Stimulated activated naive B cell treated with anti-CD40 and anti-IgM and Interleukin-4, amounts not matched to agents 10 μg/mL and 1 μg/mL and 100 μg/mL, for 72 hours (primary cell): ENCODE measurements at regions not wholly inside any gene's neighbourhood (a gene's known extent, or its start where the extent isn't known, plus 50 kb on each side); places are given as distances from the start of the nearest gene placed in this dataset.

Source experiments
- ATAC-seq, 2 donors: fragments of 150-1000 bp; cut with Tn5 transposase; replicated peaks; 2 replicates each; pipeline ENCODE4 v1.10.0; 2021; ENCODE audit warnings: moderate library complexity in 1 of 2
- DNase-seq: peaks from one replicate; pipeline ENCODE4 v3.0.0; 2021
- H3K27ac Mint-ChIP-seq: one replicate; pipeline ENCODE4 v1.8.0; 2022; ENCODE audit warnings: mild to moderate bottlenecking, mixed read lengths
- H3K27me3 Mint-ChIP-seq, 2 donors: one replicate each; pipeline ENCODE4 v1.8.0; 2022; ENCODE audit warnings: mixed read lengths in 2 of 2
- H3K36me3 Mint-ChIP-seq, 2 donors: one replicate each; pipeline ENCODE4 v1.8.0; 2022; ENCODE audit warnings: mixed read lengths in 2 of 2, mild to moderate bottlenecking in 1 of 2
- H3K4me1 Mint-ChIP-seq, 2 donors: one replicate each; pipeline ENCODE4 v1.8.0; 2022; ENCODE audit warnings: mixed read lengths in 2 of 2, mild to moderate bottlenecking in 1 of 2
- H3K4me3 Mint-ChIP-seq, 2 donors: one replicate each; pipeline ENCODE4 v1.8.0; 2022; ENCODE audit warnings: mild to moderate bottlenecking in 2 of 2, mixed read lengths in 2 of 2, moderate library complexity in 1 of 2
- H3K9me3 Mint-ChIP-seq, 2 donors: one replicate each; pipeline ENCODE4 v1.8.0; 2022; ENCODE audit warnings: mixed read lengths in 2 of 2, mild to moderate bottlenecking in 1 of 2

- no peaks in the 10 kb centered on the region for H3K36me3 Mint-ChIP-seq
- ATAC-seq (no peak), DNase-seq (no peak)
- H3K27ac Mint-ChIP-seq, result no peak overlapping the region
- peaks cover 0 to 4% of the 10 kb centered on the region in 2 donors for H3K27me3 Mint-ChIP-seq
- no peaks in the 10 kb centered on the region for H3K4me1 Mint-ChIP-seq
- H3K4me3 Mint-ChIP-seq, result no peak overlapping the region
- H3K9me3 Mint-ChIP-seq, result no peaks in the 10 kb centered on the region
Measured at GRCh38 chr4:180642732-180643131, 1600.5 kb upstream of the TENM3 start.

DNA sequence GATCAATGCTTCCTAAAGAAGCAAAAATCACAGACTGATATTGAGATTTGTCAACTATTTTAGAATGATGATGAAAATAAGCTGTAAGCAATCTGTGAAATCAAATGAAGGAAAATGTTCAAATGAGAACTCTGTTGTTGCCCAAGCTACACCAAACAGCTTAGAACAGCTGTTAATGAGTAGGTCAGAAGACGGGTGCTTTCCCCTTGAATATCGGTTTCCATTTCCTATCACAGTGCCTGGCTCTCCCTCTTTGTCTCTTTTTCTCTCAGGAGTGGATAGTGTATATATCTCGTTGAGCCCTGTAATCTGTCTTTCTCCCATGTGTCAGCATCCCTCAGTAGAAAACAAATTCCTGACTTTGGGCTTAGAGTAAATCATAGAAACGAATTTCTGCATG, 1592.9 kb upstream of the TENM3 start:
- Mint-ChIP-seq H3K27me3 (no peaks in the 10 kb centered on the region), H3K9me3 (no peaks in the 10 kb centered on the region), H3K36me3 (no peaks in the 10 kb centered on the region), H3K4me1 (no peaks in the 10 kb centered on the region), H3K27ac (no peak overlapping the region), H3K4me3 (no peak overlapping the region)
- DNase-seq (no peak), ATAC-seq (no peak)

- H3K4me3 Mint-ChIP-seq, result no peak overlapping the region
- no peaks in the 10 kb centered on the region for H3K9me3 Mint-ChIP-seq
- no peaks in the 10 kb centered on the region for H3K4me1 Mint-ChIP-seq
- ATAC-seq (no peak), DNase-seq (no peak)
- H3K27me3 Mint-ChIP-seq, result no peaks in the 10 kb centered on the region
- no peak overlapping the region for H3K27ac Mint-ChIP-seq
- H3K36me3 Mint-ChIP-seq, result no peaks in the 10 kb centered on the region
Measured at GRCh38 chr4:180652533-180652932, 1590.7 kb upstream of the TENM3 start.

- DNase-seq, result no peak
- H3K27ac Mint-ChIP-seq, result no peak overlapping the region
- no peaks in the 10 kb centered on the region for H3K27me3 Mint-ChIP-seq
- H3K36me3 Mint-ChIP-seq, result no peaks in the 10 kb centered on the region
- no peaks in the 10 kb centered on the region for H3K9me3 Mint-ChIP-seq
- no peak for ATAC-seq
- no peak overlapping the region for H3K4me3 Mint-ChIP-seq
- H3K4me1 Mint-ChIP-seq, result no peaks in the 10 kb centered on the region
Measured at GRCh38 chr4:180655886-180656285, 1587.3 kb upstream of the TENM3 start.

- Mint-ChIP-seq H3K4me1 (no peaks in the 10 kb centered on the region), H3K9me3 (no peaks in the 10 kb centered on the region), H3K36me3 (no peaks in the 10 kb centered on the region), H3K4me3 (no peak overlapping the region), H3K27ac (no peak overlapping the region), H3K27me3 (no peaks in the 10 kb centered on the region)
- no peak for ATAC-seq
- no peak for DNase-seq
Measured at GRCh38 chr4:180657881-180658280, 1585.3 kb upstream of the TENM3 start.

- Mint-ChIP-seq H3K4me1 (no peaks in the 10 kb centered on the region), H3K27ac (no peak overlapping the region), H3K4me3 (no peak overlapping the region), H3K27me3 (no peaks in the 10 kb centered on the region), H3K9me3 (no peaks in the 10 kb centered on the region), H3K36me3 (no peaks in the 10 kb centered on the region)
- DNase-seq, result peak; percentile 18
- ATAC-seq, result peak; percentile 70 to 71
Measured at GRCh38 chr4:180664766-180665368, 1578.3 kb upstream of the TENM3 start.

DNA sequence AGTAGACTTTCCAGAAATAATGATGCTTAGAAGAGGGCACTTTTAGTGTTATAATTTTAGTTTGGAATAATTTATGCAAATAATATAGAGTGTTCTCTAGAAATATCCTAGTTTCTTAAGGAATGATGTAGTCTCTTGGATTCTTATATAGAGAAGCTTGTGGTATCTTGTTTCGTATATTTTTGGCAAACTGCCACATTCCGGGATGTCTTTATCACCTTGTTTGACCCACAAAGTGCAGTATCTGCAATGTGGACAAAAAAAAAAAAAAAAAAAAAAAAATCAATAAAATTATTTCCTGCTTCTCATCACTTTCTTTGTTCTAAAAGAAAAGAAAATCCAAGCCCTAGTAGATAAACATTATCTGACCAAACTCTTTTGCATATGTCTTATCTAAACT, 1577.7 kb upstream of the TENM3 start:
- H3K9me3 Mint-ChIP-seq, result no peaks in the 10 kb centered on the region
- no peak overlapping the region for H3K27ac Mint-ChIP-seq
- no peak overlapping the region for H3K4me3 Mint-ChIP-seq
- DNase-seq (no peak), ATAC-seq (no peak)
- H3K36me3 Mint-ChIP-seq, result no peaks in the 10 kb centered on the region
- no peaks in the 10 kb centered on the region for H3K4me1 Mint-ChIP-seq
- H3K27me3 Mint-ChIP-seq, result no peaks in the 10 kb centered on the region

DNA sequence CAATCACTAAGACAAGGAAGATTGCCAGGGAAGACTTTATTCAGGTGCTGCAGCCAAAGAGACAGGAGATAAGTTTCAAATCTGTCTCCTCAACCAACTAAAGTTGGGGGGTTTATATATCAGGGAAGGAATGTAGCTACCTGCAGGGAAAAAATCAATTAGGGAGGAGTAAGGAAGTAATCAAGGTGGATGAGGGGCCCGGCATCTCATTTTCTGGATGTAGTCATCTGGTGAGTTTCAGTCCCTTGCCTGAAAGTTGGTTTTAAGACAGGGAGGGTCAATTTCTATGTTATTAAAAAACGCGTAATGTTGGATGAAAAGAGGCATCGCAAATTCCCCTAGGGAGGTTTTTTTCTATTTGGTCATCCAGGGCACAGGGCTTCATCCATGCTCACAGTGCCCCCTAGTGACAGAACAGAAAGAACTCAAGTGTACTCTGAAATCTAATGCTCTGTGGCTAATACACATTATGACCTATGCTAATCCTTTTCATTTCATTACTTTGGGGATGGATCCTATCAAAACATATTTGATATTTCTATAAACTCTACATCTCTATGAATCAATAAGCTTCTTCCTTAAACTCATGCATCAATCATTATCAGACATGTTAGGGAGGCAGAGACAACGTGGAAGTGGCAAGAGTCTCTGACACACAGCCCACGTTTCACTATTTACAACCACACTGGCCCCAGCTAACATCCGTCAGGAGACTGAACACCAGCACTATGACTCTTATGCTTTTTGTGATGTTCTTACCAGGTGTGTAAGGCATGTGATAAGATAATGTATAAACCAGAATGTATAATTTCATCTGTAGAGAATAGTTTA, 1577.0 kb upstream of the TENM3 start:
- H3K36me3 Mint-ChIP-seq, result no peaks in the 10 kb centered on the region
- no peak overlapping the region for H3K4me3 Mint-ChIP-seq
- ATAC-seq (peak; percentile 81 to 84), DNase-seq (no peak)
- H3K27ac Mint-ChIP-seq, result no peak overlapping the region
- H3K9me3 Mint-ChIP-seq, result no peaks in the 10 kb centered on the region
- no peaks in the 10 kb centered on the region for H3K4me1 Mint-ChIP-seq
- no peaks in the 10 kb centered on the region for H3K27me3 Mint-ChIP-seq

- Mint-ChIP-seq H3K27ac (no peak overlapping the region), H3K4me3 (no peak overlapping the region), H3K36me3 (no peaks in the 10 kb centered on the region), H3K27me3 (no peaks in the 10 kb centered on the region), H3K4me1 (no peaks in the 10 kb centered on the region), H3K9me3 (no peaks in the 10 kb centered on the region)
- no peak for DNase-seq
- no peak for ATAC-seq
Measured at GRCh38 chr4:180668732-180669131, 1574.5 kb upstream of the TENM3 start.

DNA sequence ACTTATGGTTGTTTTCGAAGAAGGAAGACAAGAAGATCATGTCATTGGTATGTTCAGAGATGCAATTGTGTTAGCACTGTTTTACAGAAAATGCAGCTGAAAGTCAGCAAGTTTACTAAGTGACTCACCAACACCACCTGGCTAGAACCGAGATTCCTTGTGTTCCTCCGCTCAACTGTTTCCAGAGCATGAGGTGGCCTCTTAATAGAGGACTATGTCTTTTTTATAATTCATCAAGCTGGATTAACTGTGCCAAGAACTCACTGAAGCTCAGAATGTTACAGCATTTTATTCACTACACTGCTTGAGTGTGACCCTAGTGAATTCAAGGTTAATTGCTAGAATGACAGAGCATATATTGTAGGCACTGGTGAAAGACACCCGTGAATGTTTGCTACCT, 1573.5 kb upstream of the TENM3 start:
- no peaks in the 10 kb centered on the region for H3K4me1 Mint-ChIP-seq
- no peak overlapping the region for H3K4me3 Mint-ChIP-seq
- no peaks in the 10 kb centered on the region for H3K9me3 Mint-ChIP-seq
- no peak overlapping the region for H3K27ac Mint-ChIP-seq
- ATAC-seq (no peak), DNase-seq (no peak)
- no peaks in the 10 kb centered on the region for H3K36me3 Mint-ChIP-seq
- no peaks in the 10 kb centered on the region for H3K27me3 Mint-ChIP-seq

GRCh38 chr4:180674619-180675358, 1568.4 kb upstream of the TENM3 start:
- no peaks in the 10 kb centered on the region for H3K36me3 Mint-ChIP-seq
- H3K27ac Mint-ChIP-seq, result no peak overlapping the region
- no peak overlapping the region for H3K4me3 Mint-ChIP-seq
- no peak for ATAC-seq
- no peak for DNase-seq
- H3K27me3 Mint-ChIP-seq, result no peaks in the 10 kb centered on the region
- H3K9me3 Mint-ChIP-seq, result peaks cover 0 to 4% of the 10 kb centered on the region in 2 donors
- H3K4me1 Mint-ChIP-seq, result no peaks in the 10 kb centered on the region

GRCh38 chr4:180675359-180675650, 1567.9 kb upstream of the TENM3 start:
- ATAC-seq, result no peak
- no peak for DNase-seq
- no peak overlapping the region for H3K27ac Mint-ChIP-seq
- H3K4me1 Mint-ChIP-seq, result no peaks in the 10 kb centered on the region
- no peak overlapping the region for H3K4me3 Mint-ChIP-seq
- no peaks in the 10 kb centered on the region for H3K36me3 Mint-ChIP-seq
- no peaks in the 10 kb centered on the region for H3K27me3 Mint-ChIP-seq
- peaks cover 0 to 4% of the 10 kb centered on the region in 2 donors for H3K9me3 Mint-ChIP-seq

DNA sequence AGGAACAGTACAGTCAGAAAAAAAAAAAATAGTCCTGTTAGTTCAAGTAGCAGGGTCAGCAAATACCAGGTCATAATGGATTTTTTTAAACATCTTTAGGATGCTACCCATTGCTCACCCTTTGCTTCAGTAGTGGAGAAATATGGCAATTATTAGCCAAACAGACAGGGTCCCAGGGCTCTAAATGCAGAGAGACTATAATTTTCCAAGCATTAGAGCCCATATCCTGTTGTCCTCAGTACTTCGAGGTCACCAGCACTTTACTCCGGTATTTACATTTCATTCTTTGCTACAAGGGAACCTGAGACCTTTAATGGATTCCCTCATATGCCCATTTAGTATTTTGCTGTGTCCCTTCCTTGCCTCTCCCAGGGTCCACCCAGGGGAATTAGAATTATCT, 1562.9 kb upstream of the TENM3 start:
- Mint-ChIP-seq H3K27me3 (no peaks in the 10 kb centered on the region), H3K4me3 (no peak overlapping the region), H3K27ac (no peak overlapping the region), H3K36me3 (no peaks in the 10 kb centered on the region), H3K4me1 (no peaks in the 10 kb centered on the region), H3K9me3 (peaks cover 0 to 4% of the 10 kb centered on the region in 2 donors)
- ATAC-seq (no peak), DNase-seq (no peak)

DNA sequence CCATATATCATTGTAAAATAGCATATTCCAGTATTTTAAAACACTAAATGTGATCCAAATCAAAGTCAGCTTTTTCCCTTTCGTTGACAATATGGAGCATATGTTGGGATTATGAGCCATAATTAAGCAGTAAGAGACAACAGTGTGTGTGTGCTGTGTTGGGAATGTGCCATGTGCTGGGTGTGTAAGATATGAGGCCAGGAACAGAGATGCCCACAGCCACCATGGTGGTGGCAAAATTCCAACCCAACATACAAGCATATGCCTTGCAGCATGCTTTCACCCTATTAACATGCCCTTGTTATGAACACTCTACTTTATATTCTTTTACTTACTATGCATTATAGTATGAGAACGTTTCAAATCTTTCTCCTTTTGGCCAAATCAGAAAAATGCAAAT, 1560.4 kb upstream of the TENM3 start:
- Mint-ChIP-seq H3K27ac (no peak overlapping the region), H3K27me3 (no peaks in the 10 kb centered on the region), H3K9me3 (peaks cover 0 to 4% of the 10 kb centered on the region in 2 donors), H3K36me3 (no peaks in the 10 kb centered on the region), H3K4me1 (no peaks in the 10 kb centered on the region), H3K4me3 (no peak overlapping the region)
- no peak for ATAC-seq
- DNase-seq, result no peak

DNA sequence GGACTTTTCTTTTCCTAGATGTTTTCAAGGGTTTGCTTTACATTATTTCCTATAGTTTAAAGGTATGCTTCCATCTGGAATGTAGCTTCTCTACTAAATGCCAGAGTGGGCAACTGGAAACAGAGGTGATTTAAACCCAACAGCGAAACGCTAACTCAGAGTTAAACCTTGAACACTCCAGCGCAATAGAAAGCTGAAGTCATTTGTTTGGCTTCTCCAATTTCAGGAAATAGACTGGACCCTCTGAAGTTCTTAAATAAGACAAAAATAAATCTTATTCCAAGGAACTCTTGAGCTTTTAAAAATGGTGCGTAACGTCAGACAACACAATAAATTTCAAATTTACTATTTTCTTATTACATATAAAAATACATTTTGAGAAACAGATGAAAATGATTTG, 1560.0 kb upstream of the TENM3 start:
- ATAC-seq, result no peak
- no peaks in the 10 kb centered on the region for H3K36me3 Mint-ChIP-seq
- H3K27me3 Mint-ChIP-seq, result no peaks in the 10 kb centered on the region
- no peaks in the 10 kb centered on the region for H3K4me1 Mint-ChIP-seq
- H3K9me3 Mint-ChIP-seq, result peaks cover 0 to under 1% of the 10 kb centered on the region in 2 donors
- no peak overlapping the region for H3K27ac Mint-ChIP-seq
- no peak overlapping the region for H3K4me3 Mint-ChIP-seq
- no peak for DNase-seq
